ENCODE measurements at regions not wholly inside any gene's neighbourhood (a gene's known extent, or its start where the extent isn't known, plus 50 kb on each side); places are given as distances from the start of the nearest gene placed in this dataset.

DNA sequence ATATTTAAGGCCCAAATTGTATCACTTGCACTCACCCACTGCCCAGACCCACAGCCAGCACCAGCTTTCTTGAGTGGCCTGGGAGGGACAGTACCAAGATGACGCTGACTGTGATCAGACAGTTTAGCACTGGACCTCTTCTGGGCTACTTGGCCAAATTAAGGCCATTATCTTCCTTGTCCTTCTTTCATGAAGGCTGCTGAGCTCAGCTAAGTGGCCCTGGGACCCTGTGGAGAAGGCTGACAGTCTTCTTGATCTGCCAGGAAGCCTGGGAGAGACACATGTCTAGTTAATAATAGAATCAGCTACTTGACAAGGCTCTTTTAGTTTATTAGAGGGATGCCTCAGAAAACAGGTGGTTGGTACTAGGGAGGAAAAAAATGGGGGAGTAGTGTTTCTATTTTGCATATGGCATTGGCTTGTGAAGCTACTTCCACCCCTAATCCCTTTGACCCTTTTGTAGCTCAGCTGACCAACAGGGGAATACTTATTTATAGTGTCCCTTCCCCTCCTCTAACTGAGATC is 127.9 kb upstream of the NTM start:
- H3K4me1 ChIP-seq: peaks cover 0 to 16% (median 12%) of the 10 kb centered on the region in 4 donors
- intact Hi-C loops (cut with DNase I): no loop called here
- no peak overlapping the region for H3K27ac ChIP-seq (replicated peaks in 1 of 4)
- no peaks in the 10 kb centered on the region for H3K9me3 ChIP-seq
- no peaks in the 10 kb centered on the region for H3K27me3 ChIP-seq
- H3K36me3 ChIP-seq: no peaks in the 10 kb centered on the region
- no peak for TF ChIP-seq EP300 (IDR thresholded peaks at IDR 0.05)
- TF ChIP-seq POLR2AphosphoS5 (IDR thresholded peaks at IDR 0.05): no peak
- TF ChIP-seq POLR2A (IDR thresholded peaks at IDR 0.05; ENCODE audit: low read depth): no peak
- no peak for TF ChIP-seq CTCF (IDR thresholded peaks at IDR 0.05)
- H3K4me3 ChIP-seq: no peak overlapping the region
- 100% methylated on average over 1 of the region's 1 CpG for WGBS
- DNase-seq (ENCODE audit: extremely low spot score): peak; percentile 37

DNA sequence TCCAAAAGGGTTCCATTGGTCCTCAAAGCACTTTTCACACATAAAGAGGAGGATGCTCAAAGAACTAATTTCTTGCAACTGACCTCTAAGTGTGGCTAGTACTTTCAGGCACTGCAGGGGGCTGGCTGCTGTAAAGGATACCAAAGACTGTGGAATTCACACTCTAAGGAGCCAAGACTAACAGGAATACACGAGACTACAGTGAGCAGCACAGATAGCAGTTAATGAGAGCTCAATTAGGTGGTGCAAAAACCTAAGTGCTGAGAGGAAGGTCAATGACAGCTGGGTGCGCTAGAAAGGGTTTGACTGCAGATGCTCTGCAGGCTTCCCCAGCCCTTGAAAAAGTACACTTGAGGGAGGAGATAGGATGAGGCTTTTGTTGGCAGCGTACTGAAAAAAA is 124.3 kb upstream of the NTM start:
- Histone ChIP-seq H3K9me3 (no peaks in the 10 kb centered on the region), H3K36me3 (no peaks in the 10 kb centered on the region), H3K27ac (replicated peaks in 1 of 4) (no peak overlapping the region), H3K4me3 (no peak overlapping the region), H3K4me1 (peaks cover 0 to 16% (median 12%) of the 10 kb centered on the region in 4 donors), H3K27me3 (no peaks in the 10 kb centered on the region)
- peak; percentile 57 for DNase-seq (ENCODE audit: extremely low spot score)
- 21% methylated on average over 3 of the region's 3 CpGs for WGBS
- no peak for TF ChIP-seq POLR2A (IDR thresholded peaks at IDR 0.05; ENCODE audit: low read depth)
- TF ChIP-seq CTCF (IDR thresholded peaks at IDR 0.05): no peak
- TF ChIP-seq POLR2AphosphoS5 (IDR thresholded peaks at IDR 0.05): no peak
- intact Hi-C loops (cut with DNase I): no loop called here

DNA sequence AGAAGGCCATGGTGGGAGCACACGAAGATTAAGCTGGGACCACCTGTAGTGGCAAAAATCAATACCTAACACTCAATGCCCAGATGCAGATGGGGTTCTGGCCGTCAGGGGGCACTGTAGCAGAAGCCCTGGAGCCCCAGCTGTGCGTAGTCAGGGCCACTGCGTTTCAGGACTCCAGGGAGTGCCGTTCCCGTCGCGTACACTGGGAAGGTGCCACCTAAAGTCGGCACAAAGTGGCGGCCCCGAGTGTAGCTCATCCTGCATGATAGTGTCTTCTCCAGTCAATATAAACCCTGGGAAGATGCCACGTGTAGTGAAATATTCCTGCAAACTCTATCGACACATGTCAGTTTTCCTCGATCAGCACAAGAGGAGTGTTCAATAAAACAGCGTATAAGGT is 123.8 kb upstream of the NTM start:
- WGBS: 58% methylated on average over 15 of the region's 15 CpGs
- H3K4me3 ChIP-seq: no peak overlapping the region
- no peak overlapping the region for H3K27ac ChIP-seq (replicated peaks in 1 of 4)
- H3K36me3 ChIP-seq: no peaks in the 10 kb centered on the region
- peaks cover 0 to 16% (median 12%) of the 10 kb centered on the region in 4 donors for H3K4me1 ChIP-seq
- TF ChIP-seq POLR2A (IDR thresholded peaks at IDR 0.05; ENCODE audit: low read depth) (no peak), POLR2AphosphoS5 (IDR thresholded peaks at IDR 0.05) (no peak), EP300 (IDR thresholded peaks at IDR 0.05) (no peak), CTCF (IDR thresholded peaks at IDR 0.05) (no peak)
- no peaks in the 10 kb centered on the region for H3K27me3 ChIP-seq
- H3K9me3 ChIP-seq: no peaks in the 10 kb centered on the region
- DNase-seq (ENCODE audit: extremely low spot score): peak; percentile 81
- intact Hi-C loops (cut with DNase I): no loop called here

DNA sequence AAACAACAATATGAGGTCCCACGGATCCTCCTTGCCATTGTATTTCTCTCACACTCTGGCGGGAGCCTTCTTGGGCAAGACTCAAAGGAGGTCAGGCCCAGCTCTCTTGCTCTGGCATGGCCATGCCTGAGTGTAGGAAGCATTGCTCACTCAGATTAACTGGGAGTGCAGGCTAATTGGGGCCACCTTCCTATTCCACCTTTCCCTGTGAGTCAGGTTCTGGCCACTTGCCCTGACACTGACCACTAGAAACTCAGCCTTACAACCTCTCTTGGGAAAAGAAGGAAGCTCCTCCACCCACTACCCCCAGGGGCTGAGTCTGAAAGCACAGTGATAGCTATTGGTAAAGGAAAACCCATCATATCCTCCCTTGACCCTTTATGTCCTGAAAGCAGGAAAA is 121.8 kb upstream of the NTM start:
- intact Hi-C loops (cut with DNase I): no loop called here
- peaks cover 0 to 16% (median 14%) of the 10 kb centered on the region in 4 donors for H3K4me1 ChIP-seq
- H3K27me3 ChIP-seq: no peaks in the 10 kb centered on the region
- TF ChIP-seq CTCF (IDR thresholded peaks at IDR 0.05): no peak
- no peak for TF ChIP-seq EP300 (IDR thresholded peaks at IDR 0.05)
- TF ChIP-seq POLR2AphosphoS5 (IDR thresholded peaks at IDR 0.05): no peak
- TF ChIP-seq POLR2A (IDR thresholded peaks at IDR 0.05; ENCODE audit: low read depth): no peak
- H3K9me3 ChIP-seq: no peaks in the 10 kb centered on the region
- 92% methylated on average over 2 of the region's 2 CpGs for WGBS
- no peak overlapping the region for H3K27ac ChIP-seq (replicated peaks in 1 of 4)
- no peak for DNase-seq (ENCODE audit: extremely low spot score)
- no peaks in the 10 kb centered on the region for H3K36me3 ChIP-seq
- no peak overlapping the region for H3K4me3 ChIP-seq

- no peaks in the 10 kb centered on the region for H3K36me3 ChIP-seq
- no peaks in the 10 kb centered on the region for H3K27me3 ChIP-seq
- 25% methylated on average over 5 of the region's 5 CpGs for WGBS
- H3K9me3 ChIP-seq: no peaks in the 10 kb centered on the region
- peaks cover 0 to 7% (median 2%) of the 10 kb centered on the region in 4 donors for H3K4me1 ChIP-seq
- DNase-seq (ENCODE audit: extremely low spot score): no peak
- H3K4me3 ChIP-seq: no peak overlapping the region
- TF ChIP-seq CTCF (IDR thresholded peaks at IDR 0.05) (no peak), POLR2A (IDR thresholded peaks at IDR 0.05; ENCODE audit: low read depth) (no peak), EP300 (IDR thresholded peaks at IDR 0.05) (no peak), POLR2AphosphoS5 (IDR thresholded peaks at IDR 0.05) (no peak)
- intact Hi-C loops (cut with DNase I): no loop called here
- no peak overlapping the region for H3K27ac ChIP-seq (replicated peaks in 1 of 4)
Measured at GRCh38 chr11:131253142-131253655, 117.2 kb upstream of the NTM start.
